IMR-90 (cell line): ENCODE measurements at regions not wholly inside any gene's neighbourhood (a gene's known extent, or its start where the extent isn't known, plus 50 kb on each side); places are given as distances from the start of the nearest gene placed in this dataset.

Experiments
- MXI1 ChIP-seq: IDR thresholded peaks from 2 replicates; pipeline ENCODE4 v1.6.1; 2012; ENCODE audit warnings: low read depth, mild to moderate bottlenecking, low read length, moderate library complexity, borderline replicate concordance
- POLR2A ChIP-seq: IDR thresholded peaks from 2 replicates; pipeline ENCODE4 v1.6.1; 2012; ENCODE audit warnings: mild to moderate bottlenecking, low read depth, low read length
- TF ChIP-seq, protein P1 (sequence below): conservative IDR thresholded peaks from 2 replicates; pipeline ENCODE4 v1.5.1; 2012; ENCODE audit warnings: mild to moderate bottlenecking, low read depth, low read length, improper control_type of control experiment

- TF ChIP-seq, protein P1, sequence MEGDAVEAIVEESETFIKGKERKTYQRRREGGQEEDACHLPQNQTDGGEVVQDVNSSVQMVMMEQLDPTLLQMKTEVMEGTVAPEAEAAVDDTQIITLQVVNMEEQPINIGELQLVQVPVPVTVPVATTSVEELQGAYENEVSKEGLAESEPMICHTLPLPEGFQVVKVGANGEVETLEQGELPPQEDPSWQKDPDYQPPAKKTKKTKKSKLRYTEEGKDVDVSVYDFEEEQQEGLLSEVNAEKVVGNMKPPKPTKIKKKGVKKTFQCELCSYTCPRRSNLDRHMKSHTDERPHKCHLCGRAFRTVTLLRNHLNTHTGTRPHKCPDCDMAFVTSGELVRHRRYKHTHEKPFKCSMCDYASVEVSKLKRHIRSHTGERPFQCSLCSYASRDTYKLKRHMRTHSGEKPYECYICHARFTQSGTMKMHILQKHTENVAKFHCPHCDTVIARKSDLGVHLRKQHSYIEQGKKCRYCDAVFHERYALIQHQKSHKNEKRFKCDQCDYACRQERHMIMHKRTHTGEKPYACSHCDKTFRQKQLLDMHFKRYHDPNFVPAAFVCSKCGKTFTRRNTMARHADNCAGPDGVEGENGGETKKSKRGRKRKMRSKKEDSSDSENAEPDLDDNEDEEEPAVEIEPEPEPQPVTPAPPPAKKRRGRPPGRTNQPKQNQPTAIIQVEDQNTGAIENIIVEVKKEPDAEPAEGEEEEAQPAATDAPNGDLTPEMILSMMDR = no peak
- TF ChIP-seq POLR2A (no peak), MXI1 (no peak)
Observed at GRCh38 chr6:99145738-99146137, 198.0 kb upstream of the FBXL4 start.
